ENCODE measurements at regions not wholly inside any gene's neighbourhood (a gene's known extent, or its start where the extent isn't known, plus 50 kb on each side); places are given as distances from the start of the nearest gene placed in this dataset.

DNA sequence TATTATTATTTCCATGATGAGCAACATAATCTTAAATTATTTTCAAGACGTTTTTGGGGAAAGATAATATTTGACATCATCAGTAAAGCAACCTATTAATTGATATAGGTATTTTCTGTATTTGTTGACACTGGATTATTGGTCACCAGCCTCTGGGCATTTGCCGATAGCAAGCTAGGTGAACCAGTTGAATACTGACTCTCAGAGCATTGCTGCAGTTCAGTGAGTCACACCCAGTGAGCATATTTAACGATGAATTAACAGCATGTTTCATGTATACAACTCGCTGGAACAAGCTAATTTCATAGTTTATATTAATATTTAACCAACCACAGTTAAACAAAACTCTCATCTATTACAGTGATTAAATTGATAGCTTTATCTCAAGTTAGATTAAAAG is 1006.0 kb upstream of the DIAPH2 start:
- TF ChIP-seq, protein P1, sequence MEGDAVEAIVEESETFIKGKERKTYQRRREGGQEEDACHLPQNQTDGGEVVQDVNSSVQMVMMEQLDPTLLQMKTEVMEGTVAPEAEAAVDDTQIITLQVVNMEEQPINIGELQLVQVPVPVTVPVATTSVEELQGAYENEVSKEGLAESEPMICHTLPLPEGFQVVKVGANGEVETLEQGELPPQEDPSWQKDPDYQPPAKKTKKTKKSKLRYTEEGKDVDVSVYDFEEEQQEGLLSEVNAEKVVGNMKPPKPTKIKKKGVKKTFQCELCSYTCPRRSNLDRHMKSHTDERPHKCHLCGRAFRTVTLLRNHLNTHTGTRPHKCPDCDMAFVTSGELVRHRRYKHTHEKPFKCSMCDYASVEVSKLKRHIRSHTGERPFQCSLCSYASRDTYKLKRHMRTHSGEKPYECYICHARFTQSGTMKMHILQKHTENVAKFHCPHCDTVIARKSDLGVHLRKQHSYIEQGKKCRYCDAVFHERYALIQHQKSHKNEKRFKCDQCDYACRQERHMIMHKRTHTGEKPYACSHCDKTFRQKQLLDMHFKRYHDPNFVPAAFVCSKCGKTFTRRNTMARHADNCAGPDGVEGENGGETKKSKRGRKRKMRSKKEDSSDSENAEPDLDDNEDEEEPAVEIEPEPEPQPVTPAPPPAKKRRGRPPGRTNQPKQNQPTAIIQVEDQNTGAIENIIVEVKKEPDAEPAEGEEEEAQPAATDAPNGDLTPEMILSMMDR (IDR thresholded peaks at IDR 0.05): no peak
- TF ChIP-seq POLR2AphosphoS5 (IDR thresholded peaks at IDR 0.05): no peak
- TF ChIP-seq POLR2A (IDR thresholded peaks at IDR 0.05): no peak

Data from breast epithelium (tissue), 3 donors.